Aorta (tissue), 2 donors: ENCODE measurements at regions not wholly inside any gene's neighbourhood (a gene's known extent, or its start where the extent isn't known, plus 50 kb on each side); places are given as distances from the start of the nearest gene placed in this dataset.

Experiments
- microRNA-seq, 2 donors: library from miRNA; unstranded; fragments of <30 nt; microRNA quantifications; one replicate each; pipeline ENCODE4 v1.2.0, GENCODE V29; 2020
- donor health status: DM: no; HTN: no; CAD: no.
- donor health status: DM: yes; HTN: yes; CAD: no.

Small RNA genes lying in the stretch of these regions (microRNA-seq; reads per million reads assigned to microRNA genes)
- gene MIR548AI: 0 reads per million in 2 donors
